GM21360 (cell line): ENCODE measurements at regions not wholly inside any gene's neighbourhood (a gene's known extent, or its start where the extent isn't known, plus 50 kb on each side); places are given as distances from the start of the nearest gene placed in this dataset.

Experiments
- ATAC-seq: cut with Tn5 transposase; IDR thresholded peaks from one replicate; pipeline ENCODE4 v1.9.1; 2021; ENCODE audit warnings: mild to moderate bottlenecking, moderate library complexity; ENCODE audit not compliant: unreplicated experiment

- ATAC-seq, result no peak
Measured at GRCh38 chr10:75347186-75347585, 54.4 kb downstream of the ZNF503 start.

GRCh38 chr10:75345738-75346137 is 55.8 kb downstream of the ZNF503 start:
- ATAC-seq, result no peak

DNA sequence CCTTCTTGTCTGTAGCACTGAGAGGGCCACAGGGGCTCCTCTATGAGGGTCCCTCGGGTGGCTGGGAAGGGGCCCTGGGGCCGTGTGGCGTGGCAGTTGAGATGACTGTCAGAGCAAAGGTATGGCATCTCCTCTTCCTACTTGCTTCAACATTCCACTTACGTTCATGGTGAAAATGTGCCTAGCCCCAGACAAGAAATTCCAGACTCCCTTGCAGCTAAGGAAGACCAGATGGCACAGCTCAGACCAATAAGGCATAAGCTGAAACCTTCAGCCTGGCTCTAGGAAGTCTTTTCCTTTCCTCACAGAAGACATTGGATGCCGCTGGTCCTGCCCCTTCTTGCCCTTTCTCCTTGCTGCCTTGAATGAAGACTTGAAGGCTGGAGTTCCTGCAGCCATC is 57.4 kb downstream of the ZNF503 start:
- ATAC-seq, result no peak

DNA sequence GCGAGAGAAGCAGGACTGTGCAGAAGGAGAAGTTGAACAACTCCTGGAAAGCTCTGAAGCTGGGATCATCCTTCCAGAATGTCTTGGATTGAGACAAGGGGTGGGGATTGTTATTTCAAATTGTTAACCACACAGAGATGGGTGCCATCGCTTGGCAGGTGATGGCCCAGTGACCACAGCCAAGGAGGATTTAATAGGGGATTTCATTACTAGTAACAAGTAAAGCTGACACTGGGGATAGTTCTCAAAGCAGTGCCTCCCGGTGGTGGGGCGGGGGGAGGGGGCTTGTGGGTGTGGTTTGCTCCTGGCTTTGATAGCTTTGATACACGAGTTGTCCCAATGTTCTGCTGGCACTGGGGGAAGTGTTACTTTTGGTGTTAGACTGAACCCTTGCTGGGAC is 59.2 kb downstream of the ZNF503 start:
- ATAC-seq, result no peak

DNA sequence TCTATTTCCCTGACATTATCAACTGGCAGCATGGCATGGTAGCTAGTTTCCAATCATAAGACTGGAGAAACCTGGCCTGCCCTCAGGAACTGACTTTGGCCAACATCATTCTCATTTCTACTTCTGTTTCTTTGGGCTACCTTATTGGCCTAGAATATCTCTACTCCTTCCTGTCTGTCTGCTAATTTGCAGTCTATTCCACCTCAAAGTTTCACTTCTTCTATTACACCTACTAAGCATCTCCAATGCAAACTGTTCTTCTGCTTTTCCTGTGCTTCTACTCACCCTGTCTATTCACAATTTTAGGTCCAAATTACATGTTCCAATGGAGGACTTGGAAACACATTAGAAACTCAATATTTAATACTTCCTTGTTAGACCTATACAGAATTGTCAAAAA is 65.6 kb downstream of the ZNF503 start:
- ATAC-seq, result peak; percentile 96

DNA sequence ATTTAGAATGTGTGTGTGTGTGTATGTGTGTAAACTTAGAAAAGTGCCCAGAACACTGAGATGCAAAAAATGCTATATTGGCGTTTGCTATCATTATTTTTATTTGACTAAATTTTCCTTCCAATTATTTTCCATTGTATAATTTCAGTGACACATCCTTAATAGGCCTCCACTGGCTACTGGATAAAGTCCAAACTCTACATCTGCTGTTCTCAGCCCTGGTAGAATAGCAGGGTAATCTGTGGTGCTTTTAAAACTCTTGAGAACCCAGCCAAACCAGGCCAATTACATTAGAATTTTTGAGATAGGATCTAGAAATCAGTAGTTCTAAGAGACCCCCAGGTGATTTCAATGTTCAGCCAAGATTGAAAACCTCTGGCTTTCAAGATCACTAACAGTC is 66.4 kb downstream of the ZNF503 start:
- ATAC-seq, result no peak

DNA sequence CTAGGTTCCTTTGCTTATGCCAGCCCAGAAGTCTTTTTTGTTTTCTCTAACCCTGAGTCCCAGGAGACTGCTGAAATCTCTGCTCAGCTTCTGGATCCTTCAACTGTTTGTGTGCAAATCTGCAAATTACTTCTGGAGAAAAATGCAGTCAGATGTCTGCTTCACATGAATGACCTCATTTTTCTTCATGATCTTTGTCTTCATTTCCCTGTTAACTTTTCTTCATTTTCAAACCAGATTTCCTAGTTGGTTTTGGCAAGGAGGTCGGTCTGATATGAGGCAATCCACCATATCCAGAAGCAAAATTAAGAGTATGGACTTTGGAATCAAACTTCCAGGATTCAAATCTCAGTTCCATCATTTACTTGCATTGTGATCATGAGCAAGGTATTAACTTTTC is 66.8 kb downstream of the ZNF503 start:
- no peak for ATAC-seq

DNA sequence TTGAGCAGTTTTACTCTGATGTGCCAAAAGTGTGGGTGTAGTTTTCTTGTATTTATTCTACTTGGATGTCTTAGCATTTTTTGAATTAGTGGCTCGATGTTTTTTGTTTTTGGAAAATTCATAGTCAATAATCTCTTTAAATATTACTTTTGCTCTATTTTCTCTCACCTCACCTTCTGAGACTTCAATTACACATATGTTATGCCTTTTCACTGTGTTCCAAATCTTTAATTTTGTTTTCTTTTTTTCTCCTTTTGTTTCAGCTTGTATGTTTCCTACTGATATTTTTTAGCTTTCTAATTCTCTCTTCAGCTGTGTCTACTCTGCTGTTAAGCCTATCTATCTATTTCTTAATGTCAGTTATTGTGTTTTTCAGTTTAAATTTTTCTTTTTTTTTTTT is 69.5 kb downstream of the ZNF503 start:
- ATAC-seq, result no peak

DNA sequence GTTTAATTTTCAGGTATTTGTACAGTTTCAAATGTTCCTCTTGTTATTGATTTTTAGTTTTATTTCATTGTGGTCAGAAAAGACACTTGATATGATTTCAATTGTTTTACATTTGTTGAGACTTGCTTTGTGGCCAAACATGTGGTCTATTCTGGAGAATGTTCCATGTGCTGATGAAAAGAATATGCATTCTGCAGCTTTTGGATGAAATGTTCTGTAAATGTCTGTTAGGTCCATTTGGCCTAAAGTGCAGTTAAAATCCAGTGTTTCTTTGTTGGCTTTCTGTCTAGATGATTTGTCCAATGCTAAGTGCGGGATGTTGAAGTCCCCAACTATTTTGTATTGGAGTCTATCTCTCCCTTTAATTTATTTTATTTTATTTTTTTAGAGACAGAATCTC is 70.5 kb downstream of the ZNF503 start:
- ATAC-seq, result no peak

DNA sequence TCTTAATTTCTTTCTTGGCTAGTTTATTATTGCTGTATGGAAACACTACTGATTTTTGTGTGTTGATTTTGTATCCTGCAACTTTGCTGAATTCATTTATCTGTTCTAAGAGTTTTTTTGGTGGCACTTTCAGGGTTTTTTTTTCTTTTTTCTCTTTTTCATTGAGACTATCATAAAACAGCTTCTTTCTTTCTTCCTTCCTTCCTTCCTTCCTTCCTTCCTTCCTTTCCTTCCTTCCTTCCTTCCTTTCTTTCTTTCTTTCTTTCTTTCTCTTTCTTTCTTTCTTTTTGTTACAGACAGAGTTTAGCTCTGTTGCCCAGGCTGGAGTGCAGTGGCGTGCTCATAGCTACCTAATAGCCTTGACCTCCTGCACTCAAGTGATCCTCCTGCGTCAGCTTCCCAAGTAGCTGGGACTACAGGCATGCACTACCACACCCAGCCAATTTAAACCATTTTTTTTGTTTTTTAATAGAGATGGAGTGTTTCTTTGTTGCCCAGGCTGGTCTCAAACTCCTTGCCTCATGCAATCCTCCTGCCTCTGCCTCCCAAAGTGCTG is 72.3 kb downstream of the ZNF503 start:
- ATAC-seq, result no peak

DNA sequence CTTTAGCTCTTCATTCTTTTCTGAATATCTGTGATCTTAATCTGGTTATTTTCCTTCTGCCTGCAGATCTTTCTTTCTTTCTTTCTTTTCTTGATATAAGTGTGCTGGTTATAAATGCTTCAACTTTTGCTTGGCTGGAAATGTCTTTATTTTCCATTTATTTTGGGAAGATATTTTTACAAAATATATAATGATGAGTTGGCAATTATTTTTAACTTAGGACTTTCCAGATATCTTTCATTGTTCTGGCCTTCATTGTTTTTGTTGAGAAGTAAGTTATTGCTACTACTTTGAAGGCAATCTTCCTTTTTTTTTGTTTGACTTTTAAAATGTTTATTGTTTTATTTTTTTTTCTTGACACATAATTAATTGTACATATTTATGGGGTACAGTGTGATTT is 75.3 kb downstream of the ZNF503 start:
- ATAC-seq, result no peak

DNA sequence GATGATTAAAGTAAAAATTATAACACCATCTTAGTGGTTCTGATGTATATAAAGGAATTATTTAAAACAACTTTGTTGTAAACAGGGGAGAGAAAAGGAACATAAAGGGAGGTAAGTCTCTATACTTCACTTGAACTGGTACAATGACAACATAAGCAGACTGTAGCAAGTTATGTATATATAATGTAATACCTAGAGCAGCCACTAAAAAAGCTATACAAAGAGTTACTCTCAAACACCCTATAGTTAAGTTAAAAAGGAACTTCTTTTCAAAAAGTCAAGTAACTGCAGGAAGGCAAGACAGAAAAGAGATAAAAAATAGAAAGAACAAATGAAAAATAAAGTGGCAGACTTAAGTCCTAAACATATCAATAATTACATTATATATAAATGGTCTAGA is 82.3 kb downstream of the ZNF503 start:
- no peak for ATAC-seq

- no peak for ATAC-seq
Measured at GRCh38 chr10:75314570-75314969, 78.8 kb upstream of the COMTD1 start.

GRCh38 chr10:75312440-75312839 is 76.7 kb upstream of the COMTD1 start:
- no peak for ATAC-seq

DNA sequence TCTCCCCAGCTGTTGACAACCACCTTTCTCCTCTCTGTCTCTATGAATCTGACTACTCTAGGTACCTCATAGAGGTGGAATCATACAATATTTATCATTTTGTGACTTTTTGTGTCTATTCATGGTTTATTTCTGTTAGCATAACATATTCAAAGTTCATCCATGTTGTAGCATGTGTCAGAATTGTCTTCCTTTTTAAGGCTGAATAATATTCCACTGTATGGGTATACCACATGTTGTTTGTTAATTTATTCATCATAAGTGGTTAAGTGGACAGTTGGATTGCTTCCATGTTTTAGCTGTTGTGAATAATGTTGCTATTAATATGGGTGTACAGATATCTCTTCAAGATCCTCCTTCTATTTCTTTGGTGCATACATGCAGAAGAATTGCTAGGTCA is 69.9 kb upstream of the COMTD1 start:
- no peak for ATAC-seq

DNA sequence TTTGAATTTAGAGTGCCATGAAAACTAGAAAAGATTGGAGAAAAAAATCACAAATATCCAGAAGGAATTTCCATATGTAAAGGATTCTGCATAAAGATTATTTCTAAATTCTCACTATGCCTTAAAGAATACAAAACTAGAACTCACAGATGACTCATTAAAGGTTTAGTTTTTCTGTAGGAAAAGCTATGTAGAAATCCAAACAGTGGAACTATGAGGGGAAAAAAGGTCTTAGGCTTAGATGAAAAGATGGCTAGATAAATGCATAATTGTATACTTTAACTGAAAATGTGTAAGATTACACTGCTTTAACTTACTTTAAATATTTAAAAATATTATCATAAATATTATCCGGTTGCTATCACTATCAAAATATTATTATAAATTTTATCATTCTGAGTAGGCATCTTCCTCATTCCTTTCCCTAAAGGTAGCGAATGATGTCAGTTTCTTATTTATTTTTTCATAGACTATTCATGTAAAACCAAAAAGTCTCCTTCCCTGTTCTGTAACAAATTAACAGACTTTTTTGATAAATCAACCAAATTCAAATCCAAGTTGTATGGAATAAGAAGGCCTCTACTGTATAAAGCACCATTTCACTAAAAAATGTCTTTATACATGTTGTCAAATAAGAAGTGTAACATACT is 69.1 kb upstream of the COMTD1 start:
- no peak for ATAC-seq

- no peak for ATAC-seq
Measured at GRCh38 chr10:75304313-75304712, 68.6 kb upstream of the COMTD1 start.

- no peak for ATAC-seq
Measured at GRCh38 chr10:75303045-75303777, 67.5 kb upstream of the COMTD1 start.

- ATAC-seq, result no peak
Measured at GRCh38 chr10:75302029-75302428, 66.3 kb upstream of the COMTD1 start.

DNA sequence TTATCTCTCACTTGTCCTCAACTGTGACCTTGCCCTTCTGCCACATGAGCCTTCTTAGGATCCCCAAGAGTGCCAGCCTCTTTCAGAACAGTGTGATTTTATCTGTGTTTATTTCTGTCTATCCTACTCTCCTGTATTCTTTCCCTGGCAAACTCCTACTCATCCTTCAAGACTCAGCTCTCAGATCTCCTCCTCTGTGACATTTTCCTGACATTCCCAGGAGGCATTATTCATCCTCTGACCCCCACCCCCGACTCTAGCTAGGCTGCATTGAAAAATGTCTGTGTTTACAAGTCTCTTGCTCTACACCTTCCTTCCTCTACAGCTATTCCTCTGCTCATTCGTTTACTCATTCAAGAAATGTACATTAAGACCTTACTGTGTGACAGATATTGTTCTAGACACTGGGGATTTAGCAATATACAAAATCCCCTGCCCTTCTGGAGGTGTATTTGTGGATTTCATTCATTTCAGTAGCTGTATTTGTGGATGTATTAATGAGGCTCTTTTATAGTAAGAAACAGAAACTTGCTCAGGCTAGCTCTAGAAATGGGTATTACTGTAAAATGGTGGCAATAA is 61.4 kb upstream of the COMTD1 start:
- no peak for ATAC-seq

- no peak for ATAC-seq
Measured at GRCh38 chr10:75295868-75296441, 60.2 kb upstream of the COMTD1 start.
